ENCODE measurements at regions not wholly inside any gene's neighbourhood (a gene's known extent, or its start where the extent isn't known, plus 50 kb on each side); places are given as distances from the start of the nearest gene placed in this dataset.
"Not testable (repeated sequence)": the region's sequence is repeated elsewhere in the genome, so short reads cannot be mapped to it uniquely, and the experiment has no call there.

- Histone ChIP-seq H3K27me3 (ENCODE audit: insufficient read depth, low read length) (no peaks in the 10 kb centered on the region), H3K4me3 (ENCODE audit: insufficient read depth, low read length) (no peak overlapping the region), H3K27ac (ENCODE audit: low read depth, low read length) (peak overlapping the region; percentile 65), H3K9me3 (ENCODE audit: low read depth, low read length) (no peaks in the 10 kb centered on the region), H4K20me1 (ENCODE audit: insufficient read depth, low read length) (no peaks in the 10 kb centered on the region), H3K4me1 (ENCODE audit: insufficient read depth, low read length) (peaks cover 9% of the 10 kb centered on the region), H2AFZ (ENCODE audit: low read length) (peak overlapping the region; percentile 76), H3K36me3 (ENCODE audit: insufficient read depth, low read length) (no peaks in the 10 kb centered on the region), H3K4me2 (ENCODE audit: insufficient read depth, low read length) (peak overlapping the region; percentile 28), H3K79me2 (ENCODE audit: insufficient read depth, low read length) (no peaks in the 10 kb centered on the region)
- TF ChIP-seq CTCF (IDR thresholded peaks at IDR 0.05; ENCODE audit: extremely low read depth, low read depth, low read length): no peak
- DNase-seq (ENCODE audit: insufficient read length, low spot score, missing footprints): no peak
Observed at GRCh38 chr13:63448692-63449091, 2033.0 kb upstream of the PCDH20 start.

DNA sequence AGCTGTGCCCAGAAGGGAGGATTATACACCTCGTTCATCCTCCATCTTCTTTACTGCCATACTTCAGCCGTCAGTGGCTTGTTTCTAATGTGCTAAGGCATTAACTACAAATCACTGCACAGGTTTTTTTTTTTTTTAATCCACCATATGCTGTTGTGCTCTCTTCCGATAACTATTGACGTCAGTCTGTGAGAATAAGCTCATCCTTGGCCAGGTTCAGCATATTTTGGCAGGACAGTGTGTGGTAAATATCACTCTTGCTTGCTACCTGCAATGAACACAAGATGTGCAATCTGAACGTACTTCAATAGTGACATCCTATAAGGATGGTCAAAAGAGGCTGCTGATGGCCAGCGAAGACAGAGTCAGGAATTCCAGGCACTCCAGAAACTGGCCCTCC lies 2030.7 kb upstream of the PCDH20 start:
- DNase-seq (ENCODE audit: insufficient read length, low spot score, missing footprints): no peak
- Histone ChIP-seq H3K4me1 (ENCODE audit: insufficient read depth, low read length) (peaks cover 9% of the 10 kb centered on the region), H3K27ac (ENCODE audit: low read depth, low read length) (no peak overlapping the region), H2AFZ (ENCODE audit: low read length) (peak overlapping the region; percentile 21), H3K4me2 (ENCODE audit: insufficient read depth, low read length) (no peak overlapping the region), H3K27me3 (ENCODE audit: insufficient read depth, low read length) (no peaks in the 10 kb centered on the region), H3K4me3 (ENCODE audit: insufficient read depth, low read length) (no peak overlapping the region), H3K36me3 (ENCODE audit: insufficient read depth, low read length) (no peaks in the 10 kb centered on the region), H3K9me3 (ENCODE audit: low read depth, low read length) (no peaks in the 10 kb centered on the region), H3K79me2 (ENCODE audit: insufficient read depth, low read length) (no peaks in the 10 kb centered on the region), H4K20me1 (ENCODE audit: insufficient read depth, low read length) (no peaks in the 10 kb centered on the region)
- no peak for TF ChIP-seq CTCF (IDR thresholded peaks at IDR 0.05; ENCODE audit: extremely low read depth, low read depth, low read length)

- not testable (repeated sequence) for H3K27me3 ChIP-seq (ENCODE audit: insufficient read depth, low read length); H3K79me2 ChIP-seq (ENCODE audit: insufficient read depth, low read length); H3K36me3 ChIP-seq (ENCODE audit: insufficient read depth, low read length); H2AFZ ChIP-seq (ENCODE audit: low read length); H3K9me3 ChIP-seq (ENCODE audit: low read depth, low read length); H3K4me3 ChIP-seq (ENCODE audit: insufficient read depth, low read length); DNase-seq (ENCODE audit: insufficient read length, low spot score, missing footprints); H3K4me1 ChIP-seq (ENCODE audit: insufficient read depth, low read length); H3K27ac ChIP-seq (ENCODE audit: low read depth, low read length); H4K20me1 ChIP-seq (ENCODE audit: insufficient read depth, low read length); H3K4me2 ChIP-seq (ENCODE audit: insufficient read depth, low read length)
Observed at GRCh38 chr13:63444225-63444624, 2028.6 kb upstream of the PCDH20 start.

DNA sequence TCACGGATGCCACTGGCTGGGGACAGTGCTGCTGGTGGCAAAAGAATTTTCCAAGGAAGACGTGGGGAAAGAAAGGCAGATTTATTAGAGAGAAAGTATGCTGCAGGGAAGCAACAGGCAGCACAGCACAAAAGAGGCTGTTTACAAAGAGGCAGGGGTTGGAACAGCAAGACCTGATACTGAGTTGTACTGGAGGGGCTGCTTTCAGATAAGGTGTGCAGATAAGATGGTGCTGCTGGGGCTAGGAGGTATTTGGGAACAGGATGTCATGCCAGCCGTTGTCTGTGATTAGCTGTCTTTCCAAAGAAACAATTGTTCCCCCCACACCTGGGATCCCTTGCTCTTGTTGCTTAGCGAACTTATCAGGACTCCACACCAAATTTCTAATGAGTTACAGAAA lies 2023.3 kb upstream of the PCDH20 start:
- DNase-seq (ENCODE audit: insufficient read length, low spot score, missing footprints): no peak
- no peaks in the 10 kb centered on the region for H3K27me3 ChIP-seq (ENCODE audit: insufficient read depth, low read length)
- H4K20me1 ChIP-seq (ENCODE audit: insufficient read depth, low read length): no peaks in the 10 kb centered on the region
- no peaks in the 10 kb centered on the region for H3K79me2 ChIP-seq (ENCODE audit: insufficient read depth, low read length)
- H3K27ac ChIP-seq (ENCODE audit: low read depth, low read length): no peak overlapping the region
- H3K4me2 ChIP-seq (ENCODE audit: insufficient read depth, low read length): no peak overlapping the region
- peak overlapping the region; percentile 44 for H2AFZ ChIP-seq (ENCODE audit: low read length)
- H3K9me3 ChIP-seq (ENCODE audit: low read depth, low read length): no peaks in the 10 kb centered on the region
- H3K36me3 ChIP-seq (ENCODE audit: insufficient read depth, low read length): no peaks in the 10 kb centered on the region
- no peak for TF ChIP-seq CTCF (IDR thresholded peaks at IDR 0.05; ENCODE audit: extremely low read depth, low read depth, low read length)
- H3K4me1 ChIP-seq (ENCODE audit: insufficient read depth, low read length): peaks cover 25% of the 10 kb centered on the region
- no peak overlapping the region for H3K4me3 ChIP-seq (ENCODE audit: insufficient read depth, low read length)

- no peaks in the 10 kb centered on the region for H3K79me2 ChIP-seq (ENCODE audit: insufficient read depth, low read length)
Observed at GRCh38 chr13:63436325-63436668, 2020.6 kb upstream of the PCDH20 start.

More at GRCh38 chr13:63436325-63436668, 2020.6 kb upstream of the PCDH20 start:
- Histone ChIP-seq H4K20me1 (ENCODE audit: insufficient read depth, low read length) (no peaks in the 10 kb centered on the region), H3K27ac (ENCODE audit: low read depth, low read length) (peak overlapping the region; percentile 92), H3K4me3 (ENCODE audit: insufficient read depth, low read length) (no peak overlapping the region), H3K4me2 (ENCODE audit: insufficient read depth, low read length) (peak overlapping the region; percentile 61), H3K36me3 (ENCODE audit: insufficient read depth, low read length) (no peaks in the 10 kb centered on the region), H3K9me3 (ENCODE audit: low read depth, low read length) (no peaks in the 10 kb centered on the region), H3K4me1 (ENCODE audit: insufficient read depth, low read length) (peaks cover 39% of the 10 kb centered on the region), H3K27me3 (ENCODE audit: insufficient read depth, low read length) (no peaks in the 10 kb centered on the region), H2AFZ (ENCODE audit: low read length) (peak overlapping the region; percentile 52)
- TF ChIP-seq CTCF (IDR thresholded peaks at IDR 0.05; ENCODE audit: extremely low read depth, low read depth, low read length): no peak
- DNase-seq (ENCODE audit: insufficient read length, low spot score, missing footprints): no peak

Measured in osteoblast (primary cell).